Mucosa of descending colon (tissue), 3 donors: ENCODE measurements at regions not wholly inside any gene's neighbourhood (a gene's known extent, or its start where the extent isn't known, plus 50 kb on each side); places are given as distances from the start of the nearest gene placed in this dataset.

Source experiments
- ATAC-seq: fragments of 200-7000 bp; cut with Tn5 transposase; one replicate; pipeline ENCODE4 v1.9.1; 2020; ENCODE audit warnings: mild to moderate bottlenecking, moderate library complexity
- DNase-seq, 3 donors: peaks; one replicate each; pipeline ENCODE4 v3.0.0-alpha.2; 2020
- H3K36me3 ChIP-seq: fragments of 200-600 bp; one replicate; pipeline ENCODE4 v1.8.0; 2021; ENCODE audit warnings: low read depth, mild to moderate bottlenecking
- H3K4me1 ChIP-seq: fragments of 200-600 bp; one replicate; pipeline ENCODE4 v1.8.0; 2021; ENCODE audit warnings: low read depth, mild to moderate bottlenecking
- H3K4me3 ChIP-seq: fragments of 200-600 bp; one replicate; pipeline ENCODE4 v1.8.0; 2021; ENCODE audit warnings: mild to moderate bottlenecking
- H3K9me3 ChIP-seq: fragments of 200-600 bp; one replicate; pipeline ENCODE4 v1.8.0; 2021; ENCODE audit warnings: mild to moderate bottlenecking
- intact Hi-C, 2 donors: fragments of 100-400 bp; cut with DNase I in 1 of 2; cut with micrococcal nuclease in 1 of 2; formaldehyde crosslinking; loops; one replicate each; pipeline versions ENCODE4 v1.11.0 to v1.11.1; 2022; cut with DNase I, micrococcal nuclease
- TF ChIP-seq, protein P1 (sequence below): fragments of 200-600 bp; IDR thresholded peaks from one replicate; pipeline ENCODE4 v1.8.0; 2022; ENCODE audit warnings: antibody characterized with exemption, mild to moderate bottlenecking
- donor health status: DM: no; HTN: no; CAD: no; lungs with moderate emphysema.
- donor health status: DM: no; HTN: no; CAD: no.
- donor health status: DM: no; HTN: yes; CAD: no.

DNA sequence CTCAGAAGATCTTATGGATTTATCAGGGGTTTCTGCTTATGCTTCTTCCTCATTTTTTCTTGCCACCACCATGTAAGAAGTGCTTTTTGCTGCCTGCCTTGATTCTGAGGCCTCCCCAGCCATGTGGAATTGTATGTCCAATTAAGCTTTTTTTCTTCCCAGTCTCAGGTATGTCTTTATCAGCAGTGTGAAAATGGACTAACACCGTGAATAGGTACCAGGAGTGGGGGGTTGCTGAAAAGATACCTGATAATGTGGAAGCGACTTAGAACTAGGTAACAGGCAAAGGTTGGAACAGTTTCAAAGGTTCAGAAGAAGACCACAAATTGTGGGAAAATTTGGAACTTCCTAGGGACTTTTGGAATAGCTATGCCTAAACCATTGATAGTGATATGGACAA is 1222.5 kb upstream of the NUDT12 start:
- Histone ChIP-seq H3K36me3 (no peaks in the 10 kb centered on the region), H3K4me1 (no peaks in the 10 kb centered on the region), H3K4me3 (no peak overlapping the region), H3K9me3 (peaks cover 19% of the 10 kb centered on the region)
- intact Hi-C loops = no loop called here
- DNase-seq (no peak), ATAC-seq (no peak)
- TF ChIP-seq, protein P1, sequence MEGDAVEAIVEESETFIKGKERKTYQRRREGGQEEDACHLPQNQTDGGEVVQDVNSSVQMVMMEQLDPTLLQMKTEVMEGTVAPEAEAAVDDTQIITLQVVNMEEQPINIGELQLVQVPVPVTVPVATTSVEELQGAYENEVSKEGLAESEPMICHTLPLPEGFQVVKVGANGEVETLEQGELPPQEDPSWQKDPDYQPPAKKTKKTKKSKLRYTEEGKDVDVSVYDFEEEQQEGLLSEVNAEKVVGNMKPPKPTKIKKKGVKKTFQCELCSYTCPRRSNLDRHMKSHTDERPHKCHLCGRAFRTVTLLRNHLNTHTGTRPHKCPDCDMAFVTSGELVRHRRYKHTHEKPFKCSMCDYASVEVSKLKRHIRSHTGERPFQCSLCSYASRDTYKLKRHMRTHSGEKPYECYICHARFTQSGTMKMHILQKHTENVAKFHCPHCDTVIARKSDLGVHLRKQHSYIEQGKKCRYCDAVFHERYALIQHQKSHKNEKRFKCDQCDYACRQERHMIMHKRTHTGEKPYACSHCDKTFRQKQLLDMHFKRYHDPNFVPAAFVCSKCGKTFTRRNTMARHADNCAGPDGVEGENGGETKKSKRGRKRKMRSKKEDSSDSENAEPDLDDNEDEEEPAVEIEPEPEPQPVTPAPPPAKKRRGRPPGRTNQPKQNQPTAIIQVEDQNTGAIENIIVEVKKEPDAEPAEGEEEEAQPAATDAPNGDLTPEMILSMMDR = no peak

DNA sequence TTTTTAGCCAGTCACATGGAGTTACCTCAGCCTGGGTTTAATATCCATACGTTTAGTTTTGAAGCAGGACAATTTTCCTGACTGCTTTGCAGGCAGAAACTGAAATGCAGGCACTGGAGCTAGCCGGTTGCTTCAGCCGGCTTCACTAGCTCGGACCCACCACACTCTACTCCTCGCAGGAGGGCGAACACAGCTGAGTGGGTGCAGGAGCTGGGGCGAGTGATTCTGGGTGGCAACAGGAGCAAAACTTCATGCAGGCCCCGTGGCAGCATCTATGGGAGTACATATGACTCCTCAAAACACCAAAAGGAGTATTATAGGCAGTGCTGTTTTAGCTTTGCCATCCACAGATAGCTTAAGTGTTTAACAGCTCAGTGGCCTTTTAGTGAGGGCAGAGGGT is 1211.8 kb upstream of the NUDT12 start:
- intact Hi-C loops = no loop called here
- ATAC-seq (no peak), DNase-seq (no peak)
- Histone ChIP-seq H3K4me3 (no peak overlapping the region), H3K4me1 (no peaks in the 10 kb centered on the region), H3K36me3 (no peaks in the 10 kb centered on the region), H3K9me3 (no peaks in the 10 kb centered on the region)
- TF ChIP-seq, protein P1 = no peak

DNA sequence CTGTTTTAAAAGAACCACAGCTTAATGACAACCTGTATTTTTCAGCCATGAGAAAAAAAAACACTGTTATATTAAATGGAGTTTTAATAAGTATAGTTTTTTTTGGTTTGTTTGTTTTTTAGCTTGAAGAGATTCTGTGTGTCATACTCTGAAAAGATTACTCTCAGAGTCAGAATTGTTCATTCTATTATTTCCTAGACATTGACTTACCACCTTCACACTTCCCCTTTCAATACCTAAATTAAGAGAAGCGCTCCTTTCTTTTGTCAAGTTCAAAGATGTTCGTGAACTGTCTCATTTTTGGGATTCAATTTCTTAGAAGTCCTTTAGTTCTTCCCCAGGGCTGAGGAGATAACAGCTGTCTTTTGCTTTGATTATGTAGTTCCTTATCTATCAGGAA is 1201.6 kb upstream of the NUDT12 start:
- H3K4me1 ChIP-seq = no peaks in the 10 kb centered on the region
- H3K9me3 ChIP-seq = no peaks in the 10 kb centered on the region
- TF ChIP-seq, protein P1 = no peak
- no peak for DNase-seq
- ATAC-seq = no peak
- intact Hi-C loops = no loop called here
- no peaks in the 10 kb centered on the region for H3K36me3 ChIP-seq
- no peak overlapping the region for H3K4me3 ChIP-seq

DNA sequence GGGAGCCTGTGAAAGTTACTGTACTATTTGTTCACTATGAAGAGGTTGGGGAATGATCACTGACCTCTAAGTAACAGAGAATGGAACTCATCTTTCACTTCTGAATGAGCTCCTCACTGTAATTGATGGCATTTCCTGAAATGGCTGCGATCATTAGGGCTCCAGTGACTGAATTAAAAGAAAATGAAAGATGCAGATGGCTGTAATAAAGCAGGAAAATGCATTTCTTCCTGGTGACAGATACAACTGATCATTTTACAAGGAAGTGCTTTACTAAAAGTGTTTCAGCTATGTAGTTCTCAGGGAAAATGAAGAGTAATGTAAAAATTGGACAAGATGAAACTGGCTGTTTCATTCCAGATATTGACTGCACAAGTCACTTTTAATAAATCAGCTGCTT is 1200.6 kb upstream of the NUDT12 start:
- TF ChIP-seq, protein P1 = no peak
- H3K9me3 ChIP-seq = no peaks in the 10 kb centered on the region
- no peak overlapping the region for H3K4me3 ChIP-seq
- ATAC-seq (no peak), DNase-seq (no peak)
- no peaks in the 10 kb centered on the region for H3K36me3 ChIP-seq
- intact Hi-C loops = no loop called here
- H3K4me1 ChIP-seq = no peaks in the 10 kb centered on the region

DNA sequence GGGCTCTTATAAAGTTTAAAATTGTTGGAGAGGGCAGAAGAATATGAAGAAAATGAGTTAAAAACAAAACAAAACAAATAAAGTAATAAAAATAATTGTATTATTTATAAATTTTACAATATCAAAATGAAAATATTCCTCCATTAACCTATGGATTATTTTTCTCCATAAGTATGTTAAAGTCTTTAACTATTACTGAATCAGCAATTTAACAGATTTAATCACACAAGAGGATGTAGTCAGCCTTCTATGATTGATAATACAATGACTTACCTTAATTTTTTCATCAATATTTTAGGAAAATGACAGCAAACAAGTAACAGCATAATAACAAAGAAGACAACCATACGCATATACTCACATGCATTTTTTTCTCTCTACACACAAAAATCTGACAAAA is 1195.3 kb upstream of the NUDT12 start:
- TF ChIP-seq, protein P1 = no peak
- ATAC-seq (no peak), DNase-seq (no peak)
- H3K36me3 ChIP-seq = no peaks in the 10 kb centered on the region
- H3K9me3 ChIP-seq = no peaks in the 10 kb centered on the region
- no peaks in the 10 kb centered on the region for H3K4me1 ChIP-seq
- H3K4me3 ChIP-seq = no peak overlapping the region
- intact Hi-C loops = no loop called here

DNA sequence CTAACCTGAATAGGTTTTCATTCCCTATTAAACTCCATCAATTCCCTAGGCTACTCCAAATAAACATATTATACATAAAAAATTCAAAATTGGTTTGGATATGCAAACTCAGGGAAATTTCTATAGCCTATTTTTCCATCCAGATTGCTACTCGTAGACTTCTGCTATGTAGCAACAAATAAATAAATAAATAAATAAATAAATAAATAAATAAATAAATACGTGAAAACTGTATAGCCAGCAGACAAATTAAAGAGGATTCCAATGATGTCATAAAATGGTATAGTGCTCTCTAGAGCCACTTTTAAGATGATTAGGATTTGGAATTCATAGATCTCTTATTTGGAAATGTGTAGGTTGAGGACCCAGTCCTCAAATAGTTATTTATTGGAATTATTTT is 1193.2 kb upstream of the NUDT12 start:
- Histone ChIP-seq H3K9me3 (no peaks in the 10 kb centered on the region), H3K36me3 (no peaks in the 10 kb centered on the region), H3K4me1 (no peaks in the 10 kb centered on the region), H3K4me3 (no peak overlapping the region)
- TF ChIP-seq, protein P1 = no peak
- intact Hi-C loops = no loop called here
- ATAC-seq (no peak), DNase-seq (no peak)
